GM10266 (cell line): ENCODE measurements at regions not wholly inside any gene's neighbourhood (a gene's known extent, or its start where the extent isn't known, plus 50 kb on each side); places are given as distances from the start of the nearest gene placed in this dataset.
"Not testable (repeated sequence)": the region's sequence is repeated elsewhere in the genome, so short reads cannot be mapped to it uniquely, and the experiment has no call there.

ENCODE experiments used
- DNase-seq: peaks from one replicate; pipeline ENCODE4 v3.0.0; 2012; ENCODE audit errors: extremely low spot score
- CTCF ChIP-seq: IDR thresholded peaks from 2 replicates; pipeline ENCODE4 v1.5.1; 2012; ENCODE audit warnings: mild to moderate bottlenecking, low read depth; ENCODE audit not compliant: control insufficient read depth, insufficient read depth; ENCODE audit errors: missing control alignments

- no peak for DNase-seq
- no peak for TF ChIP-seq CTCF
Measured at GRCh38 chr3:20240154-20240883, 54.3 kb upstream of the SGO1 start.

GRCh38 chr3:20238199-20238598, 52.2 kb upstream of the SGO1 start:
- not testable (repeated sequence) for DNase-seq

- no peak for DNase-seq
- no peak for TF ChIP-seq CTCF
Measured at GRCh38 chr3:20236603-20237002, 50.6 kb upstream of the SGO1 start.
